T47D (cell line): ENCODE measurements at regions not wholly inside any gene's neighbourhood (a gene's known extent, or its start where the extent isn't known, plus 50 kb on each side); places are given as distances from the start of the nearest gene placed in this dataset.

Source experiments
- DNase-seq, 2 experiments: peaks; one replicate each; pipeline versions ENCODE4 v3.0.0 to v3.0.0-alpha.2; 2011 to 2012; ENCODE audit warnings: low read depth in 1 of 2, low spot score in 1 of 2
- JUND ChIP-seq: IDR thresholded peaks from 2 replicates; pipeline ENCODE4 v1.6.1; 2012; ENCODE audit warnings: low read depth
- in situ Hi-C: cut with HindIII; loops from 2 replicates; pipeline ENCODE4 v1.10.0; 2016; ENCODE audit warnings: low sequenced_read_pairs, low pct_unique_long_range_greater_than_20kb

DNA sequence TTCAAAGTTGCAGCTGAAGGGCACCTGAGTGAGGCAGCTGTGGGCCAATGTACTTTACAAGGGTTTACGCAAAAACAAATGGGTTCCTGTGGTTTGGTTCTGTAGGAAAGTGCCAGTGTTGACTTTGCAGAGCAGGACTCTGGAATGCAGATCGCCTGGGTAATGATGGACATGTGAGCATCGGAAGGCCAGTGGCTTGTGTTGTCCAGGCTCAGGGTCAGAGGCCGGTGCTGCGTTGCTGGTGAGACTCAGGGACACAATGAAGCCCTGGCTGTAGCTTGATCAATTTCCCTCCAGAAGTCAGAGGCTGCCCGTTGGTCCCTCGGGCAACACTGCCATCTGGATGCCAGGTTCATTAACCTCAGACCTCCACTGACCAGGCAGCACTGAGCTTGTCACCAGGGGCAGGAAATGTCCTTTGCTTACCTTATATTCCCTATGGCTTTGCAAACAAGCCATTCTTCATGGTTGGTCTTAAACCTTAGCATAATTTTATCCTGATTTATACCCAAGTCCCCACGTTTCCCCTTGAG lies 753.4 kb downstream of the QKI start:
- in situ Hi-C loops, result no loop called here
- no peak for TF ChIP-seq JUND

DNA sequence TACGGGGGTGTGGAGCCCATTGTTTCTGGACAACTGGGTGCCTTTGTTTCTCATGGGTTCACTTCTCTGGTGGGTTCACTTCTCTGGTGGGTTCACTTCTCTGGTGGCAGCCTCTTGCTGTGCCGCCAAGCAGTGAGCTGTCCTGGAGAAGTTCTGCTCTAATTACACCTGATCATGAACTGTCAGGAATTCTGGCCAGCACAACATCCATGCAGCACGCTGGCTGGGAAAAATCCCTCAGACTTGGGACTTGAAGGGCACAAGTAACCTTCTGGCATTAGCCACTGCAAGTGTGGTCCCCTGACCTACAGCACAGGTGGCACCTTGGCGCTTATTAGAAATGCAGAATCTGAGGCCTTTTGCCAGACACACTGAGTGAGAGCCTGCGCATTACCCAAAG lies 752.5 kb downstream of the QKI start:
- TF ChIP-seq JUND, result no peak

More for the DNA sequence above, 753.4 kb downstream of the QKI start:
- no peak for DNase-seq

DNA sequence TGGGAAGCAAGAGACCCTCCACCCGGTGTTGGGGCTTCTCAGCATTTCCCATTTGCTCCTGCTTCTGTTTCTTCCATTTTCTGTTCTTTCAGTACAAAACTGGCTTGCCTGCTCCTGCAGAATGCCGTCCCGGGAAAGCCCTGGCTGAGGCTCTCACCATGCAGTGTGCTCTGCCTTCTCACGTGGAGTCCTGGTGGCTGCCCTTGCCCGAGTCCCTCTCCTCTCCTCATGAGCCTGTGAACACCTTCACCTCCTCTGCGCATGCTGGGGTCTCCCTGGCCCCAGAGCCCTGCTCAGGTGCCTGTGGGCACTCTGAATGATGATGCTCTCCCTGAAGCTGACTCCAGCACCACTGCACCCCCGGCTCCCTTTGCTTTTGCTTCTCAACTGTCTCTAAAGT lies 752.0 kb downstream of the QKI start:
- no peak for DNase-seq
- no peak for TF ChIP-seq JUND
- in situ Hi-C loops, result no loop called here

More for the DNA sequence above, 752.5 kb downstream of the QKI start:
- in situ Hi-C loops, result no loop called here
- no peak for DNase-seq

DNA sequence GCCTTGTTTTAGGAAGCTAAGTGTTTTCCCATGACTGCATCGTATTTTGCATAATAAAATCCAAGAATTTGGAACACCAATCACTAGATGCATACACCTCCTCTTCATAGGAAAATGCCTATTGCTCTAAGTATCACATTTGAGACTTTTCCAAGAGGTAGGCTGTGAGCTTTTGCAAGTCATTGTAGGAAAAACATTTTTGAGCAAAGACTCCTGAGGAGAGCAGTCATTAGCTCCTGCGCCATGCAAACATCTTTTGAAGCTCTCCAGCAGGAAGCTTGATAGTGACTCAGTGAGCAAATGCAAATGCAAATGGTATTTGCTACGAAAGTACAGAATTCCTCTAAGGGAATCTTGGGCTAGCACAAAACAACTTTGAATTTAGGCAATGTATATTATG lies 750.4 kb downstream of the QKI start:
- TF ChIP-seq JUND, result no peak
- in situ Hi-C loops, result no loop called here
- DNase-seq, result no peak

DNA sequence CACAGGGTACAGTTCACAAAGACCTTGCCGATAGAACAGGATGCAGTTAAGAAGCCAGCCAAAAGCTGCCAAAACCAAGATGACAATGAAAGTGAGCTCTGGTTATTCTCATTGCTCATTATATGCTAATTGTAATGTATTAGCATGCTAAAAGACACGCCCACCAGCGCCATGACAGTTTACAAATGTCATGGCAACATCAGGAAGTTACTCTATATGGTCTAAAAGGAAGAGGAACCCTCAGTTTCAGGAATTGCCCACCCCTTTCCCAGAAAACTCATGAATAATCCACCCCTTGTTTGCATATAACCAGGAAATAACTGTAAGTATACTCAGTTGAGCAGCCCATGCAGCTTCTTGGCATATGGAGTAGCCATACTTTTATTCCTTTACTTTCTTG lies 748.7 kb downstream of the QKI start:
- DNase-seq, result no peak
- no peak for TF ChIP-seq JUND
- in situ Hi-C loops, result no loop called here

DNA sequence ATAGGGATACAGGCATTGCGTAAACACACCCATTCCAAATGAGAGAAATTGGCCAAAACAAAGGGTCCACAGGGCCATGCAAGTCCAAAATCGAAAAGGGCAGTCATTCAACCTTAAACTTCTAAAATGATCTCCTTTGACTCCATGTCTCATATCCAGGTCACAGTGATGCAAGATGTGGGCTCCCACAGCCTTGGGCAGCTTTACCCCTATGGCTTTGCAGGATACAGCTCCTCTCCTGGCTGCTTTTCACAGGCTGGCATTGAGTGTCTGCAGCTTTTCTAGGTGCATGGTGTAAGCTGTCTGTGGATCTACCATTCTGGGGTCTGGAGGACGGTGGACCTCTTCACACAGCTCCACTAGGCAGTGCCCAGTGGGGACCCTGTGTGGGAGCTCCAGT lies 744.5 kb downstream of the QKI start:
- DNase-seq, result no peak
- no peak for TF ChIP-seq JUND
- in situ Hi-C loops, result no loop called here

DNA sequence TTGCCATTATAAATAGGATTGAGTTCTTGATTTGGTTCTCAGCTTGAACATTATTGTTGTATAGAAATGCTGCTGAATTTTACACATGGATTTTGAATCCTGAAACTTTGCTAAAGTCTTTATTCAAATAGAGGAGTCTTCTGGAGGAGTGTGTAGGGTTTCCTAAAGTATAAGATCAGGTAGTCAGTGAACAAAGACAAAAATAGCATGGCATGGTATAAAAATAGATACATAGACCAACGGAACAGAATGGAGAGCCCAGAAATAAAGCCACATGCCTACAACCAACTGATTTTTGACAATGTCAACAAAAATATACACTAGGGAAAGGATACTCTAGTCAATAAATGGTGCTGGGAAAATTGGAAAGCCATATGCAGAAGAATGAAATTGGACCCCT lies 740.1 kb downstream of the QKI start:
- no peak for TF ChIP-seq JUND
- no peak for DNase-seq
- in situ Hi-C loops, result no loop called here

DNA sequence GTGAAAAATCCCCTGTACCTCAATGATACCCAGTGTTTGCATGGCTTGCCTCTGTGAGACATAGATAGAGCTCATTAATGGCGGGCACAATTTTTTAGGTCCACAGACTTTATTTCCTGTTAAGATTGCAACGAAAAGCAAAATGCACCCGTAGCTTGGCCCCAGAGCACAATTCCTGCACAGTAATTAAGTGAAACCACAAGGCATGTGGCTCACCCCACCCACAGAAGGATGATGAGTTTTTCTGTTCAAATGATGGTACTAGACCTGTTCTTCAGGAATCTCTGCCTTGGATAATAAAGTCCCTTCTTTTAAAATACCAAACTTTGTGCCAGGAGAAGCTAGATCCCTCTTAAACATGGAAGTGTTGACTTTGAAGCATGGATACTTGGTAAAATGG lies 738.1 kb downstream of the QKI start:
- in situ Hi-C loops, result no loop called here
- no peak for TF ChIP-seq JUND
- DNase-seq, result no peak

DNA sequence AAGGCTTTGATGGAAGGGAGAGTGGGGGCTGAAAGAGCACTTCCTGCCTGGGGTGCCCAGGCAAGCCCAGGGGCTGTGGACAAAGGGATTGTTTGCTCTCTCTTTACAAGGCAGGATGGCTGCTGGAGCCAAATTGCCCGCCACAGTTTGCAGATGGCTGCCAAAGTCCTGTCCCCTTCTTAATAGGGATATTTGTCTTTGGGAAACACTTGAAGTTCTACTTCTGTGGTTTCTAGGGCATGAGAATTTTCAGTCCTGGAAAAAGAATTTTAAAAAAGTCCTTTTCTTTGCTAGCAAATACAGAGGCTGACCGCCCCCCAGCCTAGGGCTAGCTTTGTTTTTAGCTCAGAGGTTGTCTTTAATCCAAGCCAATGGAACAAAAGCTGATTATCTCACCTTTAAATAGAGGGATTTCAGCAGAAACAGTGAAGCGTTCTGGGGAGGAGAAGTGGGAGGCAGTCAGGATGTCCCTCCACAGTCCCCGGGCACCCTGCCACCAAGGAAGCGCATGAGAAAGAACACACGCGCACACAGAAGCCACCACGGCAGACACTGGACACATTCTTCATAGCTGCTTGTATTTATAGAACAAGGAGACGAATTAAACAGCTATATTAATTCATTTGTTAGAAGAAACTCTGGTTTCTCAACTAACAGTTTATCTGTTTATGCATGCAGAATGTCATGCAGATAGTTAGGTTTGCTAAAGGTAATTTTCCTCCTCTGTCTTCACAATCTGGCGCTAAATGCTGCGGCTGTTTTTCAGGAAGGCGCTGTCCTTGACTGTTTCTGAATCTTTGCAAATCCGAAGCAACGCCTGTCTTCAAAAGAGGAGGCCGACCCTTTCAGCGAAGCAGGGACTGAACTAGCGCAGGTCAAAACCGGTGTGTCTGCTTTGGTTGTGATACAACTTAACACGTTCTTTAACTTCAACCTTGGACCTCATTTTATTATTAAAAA lies 736.9 kb downstream of the QKI start:
- TF ChIP-seq JUND, result no peak
- no peak for DNase-seq
- in situ Hi-C loops, result no loop called here

DNA sequence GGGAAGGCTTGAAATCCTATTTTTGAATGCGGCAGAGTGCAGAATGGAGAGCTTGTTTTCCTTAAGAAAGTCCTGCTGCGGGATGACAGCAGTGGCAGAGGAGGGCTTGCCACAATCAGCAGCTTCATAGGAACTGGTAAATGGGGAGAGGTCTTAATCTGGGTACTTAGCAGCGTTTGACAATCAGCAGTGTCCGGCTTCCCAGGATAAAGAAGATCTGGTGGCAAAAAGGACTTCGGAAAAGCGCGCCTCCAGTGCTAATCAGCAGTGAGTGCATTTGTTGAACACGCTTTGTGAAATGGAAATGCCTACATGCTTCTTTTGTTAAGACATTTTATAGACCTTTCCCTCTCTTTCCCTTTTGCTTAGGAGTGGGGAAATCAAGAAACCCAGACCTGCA lies 735.7 kb downstream of the QKI start:
- in situ Hi-C loops, result no loop called here
- no peak for DNase-seq
- TF ChIP-seq JUND, result no peak

DNA sequence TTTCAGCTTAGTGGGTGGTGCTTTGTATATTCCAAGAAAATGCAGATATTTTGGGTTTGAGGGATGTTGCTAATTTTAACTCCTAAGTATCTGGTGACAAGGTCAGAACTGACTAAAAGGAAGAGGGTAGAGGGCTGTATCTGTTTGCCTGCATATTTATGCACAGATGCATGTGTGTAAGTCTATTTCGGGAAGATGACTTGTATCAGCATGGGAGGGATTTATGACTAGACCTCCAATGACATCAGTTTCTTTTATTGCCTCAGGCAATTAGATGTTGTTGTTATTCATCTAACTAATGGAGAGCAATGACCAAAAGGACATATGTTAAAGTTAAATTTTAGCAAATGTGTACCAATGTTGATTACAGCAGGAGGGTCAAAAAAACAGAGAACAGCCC lies 734.3 kb downstream of the QKI start:
- no peak for DNase-seq
- TF ChIP-seq JUND, result no peak
- in situ Hi-C loops, result no loop called here

DNA sequence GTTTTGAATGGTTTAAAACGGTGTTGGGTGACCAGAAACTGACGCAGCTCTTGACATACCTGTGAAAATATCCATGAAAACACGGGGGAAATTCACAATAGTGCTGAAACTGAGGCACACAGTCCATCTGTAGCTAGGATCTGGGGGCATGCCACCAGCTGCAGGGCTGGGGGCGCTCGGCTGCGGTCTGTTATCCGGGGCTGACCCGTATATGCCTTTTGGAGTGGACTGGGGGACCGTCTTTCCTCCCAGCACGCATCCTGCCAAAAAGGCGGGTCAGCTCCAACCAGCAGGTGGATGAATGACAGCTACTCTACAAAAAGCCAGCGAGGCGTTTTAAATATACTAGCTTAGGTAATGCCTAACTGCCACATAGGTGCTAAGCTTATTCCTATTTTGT lies 729.8 kb downstream of the QKI start:
- in situ Hi-C loops, result no loop called here
- no peak for DNase-seq
- no peak for TF ChIP-seq JUND

DNA sequence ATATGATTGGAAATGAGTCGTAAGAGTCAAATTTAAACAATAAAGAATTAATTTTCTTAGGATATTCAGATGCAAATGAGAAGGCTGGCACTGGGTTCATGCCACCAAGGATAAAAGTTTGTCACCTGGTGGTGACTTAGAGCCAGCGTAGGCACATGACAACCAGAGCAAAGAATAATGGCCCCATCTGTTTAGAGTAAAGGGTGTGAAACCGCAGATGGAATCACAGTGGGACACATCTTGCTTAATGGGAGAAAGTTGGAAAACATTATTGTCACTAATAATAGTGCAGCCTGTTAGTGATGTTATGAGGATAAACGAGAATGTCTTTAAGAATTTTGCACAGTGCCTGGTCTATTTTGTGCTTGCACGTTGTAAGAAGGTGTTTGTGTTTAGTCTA lies 727.8 kb downstream of the QKI start:
- in situ Hi-C loops, result no loop called here
- no peak for DNase-seq
- no peak for TF ChIP-seq JUND

DNA sequence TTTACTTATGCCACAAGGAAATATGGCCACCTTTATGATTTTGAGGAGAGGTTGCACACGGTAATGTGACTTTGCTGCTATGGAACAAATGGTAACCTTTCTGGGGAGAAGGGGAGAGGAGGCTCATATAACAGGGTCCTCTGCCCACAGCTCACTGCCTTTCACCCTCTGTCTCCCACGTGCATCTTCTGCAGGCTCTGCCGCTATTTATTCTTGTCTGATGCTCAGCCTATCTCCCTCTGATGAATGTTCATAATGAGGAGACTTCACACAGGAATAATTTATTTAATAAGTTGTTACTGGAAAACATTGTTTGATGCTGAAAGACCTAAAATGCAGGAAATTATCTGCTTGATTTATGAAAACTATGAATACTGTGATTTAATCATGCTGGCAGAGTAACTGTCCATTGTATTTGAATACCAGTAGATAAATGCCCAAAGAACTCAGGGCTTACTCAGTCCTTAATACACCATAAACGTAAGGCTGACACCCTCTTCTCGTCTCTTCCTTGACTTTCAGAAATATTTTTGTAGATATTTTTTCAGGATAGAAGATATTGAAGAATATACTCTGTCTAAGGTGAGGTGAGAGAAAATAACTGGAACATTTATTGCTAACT lies 721.1 kb downstream of the QKI start:
- DNase-seq, result no peak
- in situ Hi-C loops, result no loop called here
- TF ChIP-seq JUND, result no peak
